Myocyte (in vitro differentiated cells): ENCODE measurements at regions not wholly inside any gene's neighbourhood (a gene's known extent, or its start where the extent isn't known, plus 50 kb on each side); places are given as distances from the start of the nearest gene placed in this dataset.
A peak's percentile ranks its signal among the peaks of the same experiment; 100 is the strongest.

Experiments used
- DNase-seq: peaks from one replicate; pipeline ENCODE4 v3.0.0-alpha.2; 2012; ENCODE audit warnings: low read depth

- DNase-seq, result no peak
Observed at GRCh38 chr1:84759756-84760155, 69.5 kb upstream of the SSX2IP start.

- peak; percentile 77 for DNase-seq
Observed at GRCh38 chr1:84758968-84759491, 68.8 kb upstream of the SSX2IP start.

DNA sequence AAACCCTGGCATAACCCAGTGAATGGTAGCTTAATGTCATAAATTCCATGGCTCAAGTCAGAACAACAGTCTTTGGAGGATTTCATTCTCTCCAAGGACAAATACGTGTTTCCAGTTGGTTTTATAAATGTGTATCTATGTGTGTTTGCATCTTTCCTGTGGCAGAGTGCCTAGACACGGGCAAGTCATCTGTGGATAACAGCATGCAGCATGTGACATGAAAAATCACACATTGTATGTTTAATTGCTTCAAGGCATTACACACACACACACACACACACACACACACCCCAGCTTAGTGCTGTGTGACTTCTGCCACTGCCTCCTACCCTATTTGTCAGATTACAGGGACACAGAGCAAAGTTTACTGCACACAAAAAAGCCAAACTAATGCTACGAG lies 68.2 kb upstream of the SSX2IP start:
- no peak for DNase-seq

DNA sequence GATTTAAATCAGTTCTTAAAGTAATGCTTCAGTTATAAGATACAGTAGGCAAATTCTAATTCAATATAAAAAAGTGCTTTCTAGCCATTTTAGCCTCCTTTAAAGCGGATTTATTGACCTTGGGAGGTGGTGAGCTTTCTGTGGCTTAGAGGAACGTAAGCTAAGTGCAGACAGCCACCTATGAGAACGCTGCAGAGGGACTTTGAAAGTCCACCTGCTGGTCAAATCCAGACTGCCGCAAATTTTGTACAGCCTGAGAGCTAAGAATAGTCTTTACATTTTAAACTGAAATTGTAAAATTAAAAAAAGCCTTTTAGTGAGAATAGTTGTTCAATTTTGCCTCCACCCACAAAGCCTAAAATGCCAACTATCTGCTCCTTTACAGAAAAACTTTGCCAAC lies 67.0 kb upstream of the SSX2IP start:
- no peak for DNase-seq

- no peak for DNase-seq
Observed at GRCh38 chr1:84756455-84757082, 66.3 kb upstream of the SSX2IP start.

DNA sequence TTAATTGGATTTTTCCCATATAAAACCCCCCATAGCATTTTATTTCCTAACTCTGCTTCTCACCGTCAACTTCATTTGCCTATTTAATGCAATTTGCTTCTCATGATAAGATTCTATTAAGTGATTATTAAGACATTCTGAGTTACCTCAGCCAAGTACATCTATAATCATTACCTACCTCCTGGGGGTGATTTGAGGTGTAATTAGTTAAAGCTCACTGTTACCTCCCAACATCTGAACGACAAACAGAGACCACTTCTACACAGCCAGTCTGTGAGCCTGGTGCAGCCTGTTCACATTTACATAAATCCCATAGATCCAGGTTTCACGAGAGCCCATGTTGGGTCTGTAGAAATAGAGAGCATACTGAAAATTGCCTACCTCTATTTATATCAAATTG lies 65.7 kb upstream of the SSX2IP start:
- no peak for DNase-seq

- no peak for DNase-seq
Observed at GRCh38 chr1:84755216-84755615, 65.0 kb upstream of the SSX2IP start.

- DNase-seq, result no peak
Observed at GRCh38 chr1:84754386-84754703, 64.1 kb upstream of the SSX2IP start.

DNA sequence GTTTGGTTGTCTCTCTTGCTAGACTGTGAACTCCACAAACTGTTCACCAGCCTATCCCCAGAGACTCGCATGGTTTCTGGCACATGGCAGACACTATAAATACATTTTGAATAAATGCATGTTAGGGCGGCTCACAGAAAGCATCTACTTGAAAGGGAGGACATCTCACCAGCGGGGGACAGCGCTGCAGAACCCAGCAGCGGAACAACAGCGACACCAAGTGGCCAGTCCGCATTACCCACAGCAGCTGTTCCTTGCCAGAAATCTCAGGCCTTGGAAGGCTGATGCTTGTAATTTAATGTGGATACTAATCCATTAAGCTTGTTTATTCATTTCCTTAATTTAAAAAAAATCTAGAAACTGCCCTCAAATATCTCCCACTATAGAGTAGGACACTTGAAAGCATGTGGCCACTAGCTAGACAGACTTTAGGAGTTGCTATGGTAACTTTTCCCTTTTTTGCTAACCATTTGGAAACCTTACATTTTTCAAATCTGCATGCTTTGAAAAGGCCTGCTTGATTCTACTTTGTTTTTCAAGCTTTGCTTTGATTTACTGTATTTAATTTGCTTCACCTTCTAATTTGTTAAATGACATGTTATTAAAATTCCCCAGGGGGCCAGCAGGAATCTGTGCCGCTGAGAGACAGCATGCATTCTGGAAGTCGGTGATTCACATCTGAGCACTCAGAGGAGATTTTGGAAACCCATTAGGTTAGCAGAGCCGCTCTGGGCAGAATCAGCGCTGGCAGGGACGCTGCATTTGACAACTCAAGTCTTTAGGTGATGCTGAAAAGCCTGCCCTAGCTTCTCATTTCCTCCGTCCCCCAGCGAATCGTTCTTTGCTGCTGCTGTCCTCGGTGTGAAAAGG lies 63.5 kb upstream of the SSX2IP start:
- peak; percentile 68 for DNase-seq

DNA sequence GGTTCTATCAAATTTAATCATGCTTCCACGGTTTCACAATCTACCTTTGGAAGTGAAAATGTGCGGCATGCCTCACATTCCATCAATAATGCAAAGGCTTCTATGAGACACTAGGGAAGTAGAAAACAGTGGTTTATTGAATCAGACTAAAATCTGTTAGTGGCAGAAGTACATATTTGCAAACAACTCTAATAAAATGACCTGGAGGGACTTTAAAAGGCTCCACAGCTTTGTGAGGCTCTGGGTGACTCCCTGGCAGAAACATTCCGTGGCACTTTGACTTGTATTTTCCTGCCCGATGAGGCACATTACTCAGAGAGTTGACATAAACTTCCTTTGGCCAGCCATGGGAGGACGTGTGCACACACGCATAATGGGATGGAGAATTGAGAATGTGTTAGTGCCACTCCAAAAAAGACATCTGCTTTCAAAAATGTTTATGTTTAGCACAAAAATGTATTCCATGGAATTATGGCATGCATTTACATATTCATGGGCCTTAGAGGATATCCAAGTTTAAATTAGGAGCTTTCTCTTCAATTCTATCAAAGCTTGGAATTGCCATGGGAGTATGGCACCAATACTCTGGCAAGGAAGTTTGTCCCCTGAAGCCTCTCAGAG lies 60.0 kb upstream of the SSX2IP start:
- DNase-seq, result no peak

DNA sequence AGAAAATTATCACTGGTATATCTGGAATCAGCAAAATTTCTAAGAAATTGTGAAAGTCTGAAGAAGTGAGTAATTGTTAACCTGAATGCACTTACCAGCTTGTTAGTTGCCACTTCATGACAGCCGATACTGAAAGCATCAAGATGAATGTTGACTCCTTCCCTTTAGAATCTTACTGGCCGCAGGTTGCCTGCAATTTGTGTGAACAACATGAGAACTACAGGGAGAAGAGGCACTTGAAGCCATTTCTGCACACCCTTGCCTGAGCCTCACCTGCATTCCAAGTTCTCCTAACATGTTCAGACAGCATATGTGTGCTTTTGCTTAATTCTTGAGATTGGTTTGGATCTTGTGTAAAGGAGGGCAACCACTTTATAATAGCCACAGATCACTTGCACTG lies 59.2 kb upstream of the SSX2IP start:
- no peak for DNase-seq

GRCh38 chr1:84748364-84748763 lies 58.1 kb upstream of the SSX2IP start:
- DNase-seq, result no peak

DNA sequence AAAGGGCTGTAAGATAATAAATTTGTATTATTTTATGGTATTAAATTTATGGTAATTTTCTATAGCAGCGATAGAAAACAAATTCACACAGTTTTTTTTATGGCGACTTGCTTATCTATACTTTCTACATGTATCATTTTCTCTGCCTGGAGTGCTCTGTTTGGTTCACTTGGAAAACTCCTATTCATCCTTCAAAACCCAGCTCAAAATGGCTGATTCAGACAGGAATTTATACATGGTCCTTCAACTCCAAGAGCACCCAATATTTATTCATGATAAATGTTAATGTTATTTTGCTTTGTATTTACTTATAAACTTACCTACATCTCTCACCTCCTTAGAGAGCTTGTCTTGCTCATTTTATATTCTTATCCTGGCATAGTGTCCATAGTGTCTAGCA lies 55.6 kb upstream of the SSX2IP start:
- no peak for DNase-seq

DNA sequence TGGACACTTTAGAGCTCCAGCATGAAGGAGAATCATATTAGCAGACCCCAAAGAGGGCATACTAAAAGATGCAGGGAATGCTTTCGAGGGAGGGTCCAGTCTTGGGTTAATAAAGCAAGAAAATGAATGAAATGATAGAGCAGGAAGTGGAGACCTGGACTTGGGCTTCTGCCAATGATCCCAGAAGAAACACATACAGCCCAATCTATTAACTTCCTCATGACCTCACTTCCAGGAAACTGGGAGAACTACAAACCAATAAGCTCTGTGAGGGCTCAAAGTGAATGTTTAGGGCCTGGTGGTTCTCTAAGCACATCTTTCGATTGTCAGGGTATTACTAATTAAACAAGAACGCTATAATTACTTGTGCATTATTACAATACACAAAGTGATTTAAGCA lies 53.6 kb upstream of the SSX2IP start:
- no peak for DNase-seq

DNA sequence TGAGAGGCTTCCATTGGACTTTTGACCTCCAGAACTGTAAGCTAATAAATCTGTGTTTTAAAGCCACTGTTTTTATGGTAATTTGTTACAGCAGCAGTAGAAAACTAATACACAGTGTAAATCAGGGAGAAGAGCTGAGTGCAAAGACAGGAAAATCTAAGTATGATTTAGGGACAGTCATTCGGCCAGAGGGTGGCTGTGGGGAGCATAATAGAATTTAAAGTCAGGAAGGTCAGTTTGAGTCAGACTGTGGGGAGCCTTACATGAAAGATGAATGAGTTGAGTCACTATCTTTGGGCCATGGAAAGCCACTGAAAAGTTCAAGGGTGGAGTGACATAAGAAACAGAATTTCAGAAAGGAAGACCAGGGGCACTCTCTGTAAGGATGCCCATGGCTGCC lies 52.4 kb upstream of the SSX2IP start:
- DNase-seq, result peak; percentile 39

GRCh38 chr1:84740050-84740714 lies 49.9 kb upstream of the SSX2IP start:
- DNase-seq, result no peak
